WTC11 (cell line): ENCODE measurements at regions not wholly inside any gene's neighbourhood (a gene's known extent, or its start where the extent isn't known, plus 50 kb on each side); places are given as distances from the start of the nearest gene placed in this dataset.

Source experiments
- CTCF ChIP-seq: fragments of 200-600 bp; IDR thresholded peaks from 2 replicates; pipeline ENCODE4 v1.8.0; 2022; ENCODE audit warnings: antibody characterized with exemption
- FOXJ3 ChIP-seq: sonication (generic); formaldehyde crosslinking; IDR thresholded peaks from 2 replicates; pipeline ENCODE4 v1.9.0; 2021; ENCODE audit warnings: missing genetic modification reagents, mild to moderate bottlenecking, borderline replicate concordance
- HMGXB4 ChIP-seq: sonication (generic); formaldehyde crosslinking; IDR thresholded peaks from 2 replicates; pipeline ENCODE4 v1.8.1; 2023; ENCODE audit warnings: mild to moderate bottlenecking, moderate library complexity, missing genetic modification reagents
- MAX ChIP-seq: sonication (generic); formaldehyde crosslinking; IDR thresholded peaks from 2 replicates; pipeline ENCODE4 v1.8.0; 2022; ENCODE audit warnings: mild to moderate bottlenecking, missing genetic modification reagents
- MLX ChIP-seq: sonication (generic); formaldehyde crosslinking; IDR thresholded peaks from 2 replicates; pipeline ENCODE4 v1.8.1; 2023; ENCODE audit warnings: mild to moderate bottlenecking, missing genetic modification reagents, moderate library complexity
- NR2C2 ChIP-seq: sonication (generic); formaldehyde crosslinking; IDR thresholded peaks from 2 replicates; pipeline ENCODE4 v1.8.0; 2022; ENCODE audit warnings: mild to moderate bottlenecking, missing genetic modification reagents
- NR3C1 ChIP-seq: sonication (generic); formaldehyde crosslinking; conservative IDR thresholded peaks from 2 replicates; pipeline ENCODE4 v1.8.1; 2023; ENCODE audit warnings: low read depth, mild to moderate bottlenecking, missing genetic modification reagents
- RELA ChIP-seq: sonication (generic); formaldehyde crosslinking; IDR thresholded peaks from 2 replicates; pipeline ENCODE4 v1.8.1; 2022; ENCODE audit warnings: missing genetic modification reagents, mild to moderate bottlenecking, borderline replicate concordance
- ZBTB21 ChIP-seq: sonication (generic); formaldehyde crosslinking; IDR thresholded peaks from 2 replicates; pipeline ENCODE4 v1.8.1; 2023; ENCODE audit warnings: mild to moderate bottlenecking, missing genetic modification reagents, borderline replicate concordance
- ZNF138 ChIP-seq: sonication (generic); formaldehyde crosslinking; conservative IDR thresholded peaks from 2 replicates; pipeline ENCODE4 v1.8.1; 2022; ENCODE audit warnings: mild to moderate bottlenecking, moderate library complexity, missing genetic modification reagents

GRCh38 chr5:15367489-15367888 is 132.5 kb upstream of the FBXL7 start:
- no peak for TF ChIP-seq RELA
- no peak for TF ChIP-seq ZNF138 (CRISPR knock-in tag)
- TF ChIP-seq MLX (CRISPR knock-in tag) = no peak
- no peak for TF ChIP-seq NR3C1 (CRISPR knock-in tag)
- TF ChIP-seq CTCF = no peak
- no peak for TF ChIP-seq FOXJ3 (CRISPR knock-in tag)
- no peak for TF ChIP-seq HMGXB4
- no peak for TF ChIP-seq NR2C2 (CRISPR knock-in tag)
- TF ChIP-seq MAX (CRISPR knock-in tag) = no peak
- TF ChIP-seq ZBTB21 (CRISPR knock-in tag) = no peak
